Endothelial cell of umbilical vein (primary cell): ENCODE measurements at regions not wholly inside any gene's neighbourhood (a gene's known extent, or its start where the extent isn't known, plus 50 kb on each side); places are given as distances from the start of the nearest gene placed in this dataset.

Source experiments
- BruUV-seq: library from RNA; stranded (reverse); fragments of 400-500 nt; replicated peaks from 2 replicates; lab custom pipeline; 2021; lab: Mats Ljungman, UMichigan
- CTCF ChIA-PET: fragments of 300-600, 350-600 bp; sonication (Branson Sonifier 250); formaldehyde crosslinking; loops from one replicate; lab custom pipeline; 2021; ENCODE audit warnings: antibody characterized with exemption, inconsistent platforms; lab: Charles Lee
- POLR2A ChIA-PET: fragments of 300-600, 350-600 bp; sonication (Branson Sonifier 250); formaldehyde crosslinking; loops from one replicate; lab custom pipeline; 2021; ENCODE audit warnings: antibody characterized with exemption, inconsistent platforms; lab: Charles Lee
- DNase-seq: peaks from one replicate; pipeline ENCODE4 v3.0.0-alpha.2; 2011; ENCODE audit warnings: low read depth, low spot score
- FAIRE-seq: peaks from 2 replicates; lab custom pipeline; 2011; peaks lifted over from hg19 to GRCh38; lab: Jason Lieb, UNC
- H2AFZ ChIP-seq: 2 replicates; pipeline ENCODE4 v1.6.0; 2012; ENCODE audit warnings: low read depth, low read length, control low read depth, inconsistent platforms
- H3K27ac ChIP-seq: 2 replicates; pipeline ENCODE4 v1.5.1; 2011; ENCODE audit warnings: low read depth, mild to moderate bottlenecking, control low read depth, low read length, moderate library complexity; ENCODE audit not compliant: insufficient read depth
- H3K27me3 ChIP-seq, 2 experiments: 2 replicates each; pipeline versions ENCODE4 v1.6.0 to v1.6.1; 2011; ENCODE audit warnings: low read length in 2 of 2, mixed read lengths in 1 of 2; ENCODE audit not compliant: control insufficient read depth in 2 of 2, insufficient read depth in 2 of 2
- H3K36me3 ChIP-seq, 2 experiments: 2 replicates in 1 of 2; 3 replicates in 1 of 2; pipeline ENCODE4 v1.5.1; 2011; ENCODE audit warnings: low read length in 2 of 2, mild to moderate bottlenecking in 1 of 2, moderate library complexity in 1 of 2; ENCODE audit not compliant: control insufficient read depth in 2 of 2, insufficient read depth in 2 of 2; ENCODE audit errors: extremely low read depth in 1 of 2
- H3K4me1 ChIP-seq: 3 replicates; pipeline ENCODE4 v1.5.1; 2011; ENCODE audit warnings: mild to moderate bottlenecking, low read length; ENCODE audit not compliant: control insufficient read depth, insufficient read depth; ENCODE audit errors: extremely low read depth
- H3K4me2 ChIP-seq: 2 replicates; pipeline ENCODE4 v1.6.1; 2011; ENCODE audit warnings: low read length, control low read depth, mixed read lengths; ENCODE audit not compliant: insufficient read depth
- H3K4me3 ChIP-seq, 3 experiments: fragments of 200-600 bp in 1 of 3; sonication (generic), shearing (Covaris generic) in 1 of 3; replicated peaks in 1 of 3; 2 replicates each; pipeline ENCODE4 v1.5.1; 2011 to 2016; ENCODE audit warnings: control low read depth in 3 of 3, low read length in 3 of 3, mild to moderate bottlenecking in 2 of 3, inconsistent platforms in 1 of 3, low read depth in 1 of 3, moderate library complexity in 1 of 3; ENCODE audit not compliant: insufficient read depth in 1 of 3
- H3K79me2 ChIP-seq: 2 replicates; pipeline ENCODE4 v1.6.0; 2012; ENCODE audit warnings: low read length, inconsistent platforms; ENCODE audit not compliant: control insufficient read depth, insufficient read depth
- H3K9ac ChIP-seq: replicated peaks from 2 replicates; pipeline ENCODE3; 2011; ENCODE audit warnings: low read length, control low read depth; ENCODE audit not compliant: insufficient read depth; ENCODE audit errors: extremely low read depth
- H3K9me1 ChIP-seq: replicated peaks from 3 replicates; pipeline ENCODE4 v1.6.0; 2011; ENCODE audit warnings: mild to moderate bottlenecking, low read length; ENCODE audit not compliant: control insufficient read depth, insufficient read depth; ENCODE audit errors: extremely low read depth
- H3K9me3 ChIP-seq: replicated peaks from 2 replicates; pipeline ENCODE4 v1.5.1; 2012; ENCODE audit warnings: low read length, inconsistent platforms; ENCODE audit not compliant: control insufficient read depth, insufficient read depth
- H4K20me1 ChIP-seq: replicated peaks from 2 replicates; pipeline ENCODE3; 2011; ENCODE audit warnings: mild to moderate bottlenecking, low read length; ENCODE audit not compliant: control insufficient read depth, insufficient read depth; ENCODE audit errors: extremely low read depth
- CTCF ChIP-seq, 2 donors: IDR thresholded peaks; 1 replicate in 1 of 2; 2 replicates in 1 of 2; pipeline ENCODE4 v1.5.1; 2011; ENCODE audit warnings: low read length in 2 of 2, mild to moderate bottlenecking in 2 of 2, moderate library complexity in 2 of 2, control low read depth in 1 of 2, inconsistent platforms in 1 of 2, low read depth in 1 of 2; ENCODE audit not compliant: insufficient read depth in 1 of 2; ENCODE audit errors: extremely low read depth in 1 of 2
- EZH2 ChIP-seq: IDR thresholded peaks from 2 replicates; pipeline ENCODE4 v1.6.1; 2012; ENCODE audit warnings: borderline replicate concordance, low read depth, mild to moderate bottlenecking, moderate library complexity, low read length, inconsistent platforms; ENCODE audit not compliant: severe bottlenecking
- FOS ChIP-seq: IDR thresholded peaks from 2 replicates; pipeline ENCODE4 v1.6.1; 2011; ENCODE audit warnings: mild to moderate bottlenecking, low read length, moderate library complexity, borderline replicate concordance; ENCODE audit not compliant: insufficient read depth
- GATA2 ChIP-seq: IDR thresholded peaks from 2 replicates; pipeline ENCODE4 v1.7.0; 2011; ENCODE audit warnings: low read depth, mild to moderate bottlenecking, moderate library complexity, mixed read lengths, low read length; ENCODE audit not compliant: insufficient read length, insufficient read depth
- JUN ChIP-seq: IDR thresholded peaks from 2 replicates; pipeline ENCODE4 v1.6.1; 2011; ENCODE audit warnings: borderline replicate concordance, low read depth; ENCODE audit not compliant: insufficient read length, insufficient read depth
- MAX ChIP-seq: IDR thresholded peaks from 2 replicates; pipeline ENCODE4 v1.6.1; 2011; ENCODE audit not compliant: insufficient read depth, insufficient read length
- MYC ChIP-seq: IDR thresholded peaks from one replicate; pipeline ENCODE4 v1.6.1; 2011; ENCODE audit warnings: mild to moderate bottlenecking, low read depth, low read length
- POLR2A ChIP-seq: IDR thresholded peaks from 2 replicates; pipeline ENCODE4 v1.6.1; 2012; ENCODE audit warnings: low read depth, mild to moderate bottlenecking, control low read depth, low read length
- POLR2AphosphoS5 ChIP-seq: IDR thresholded peaks from 2 replicates; pipeline ENCODE4 v1.6.1; 2012; ENCODE audit warnings: low read depth, mild to moderate bottlenecking, control low read depth, low read length, moderate library complexity; ENCODE audit not compliant: insufficient read depth
- dilution Hi-C: fragments of 300-500 bp; cut with MboI; formaldehyde crosslinking; loops from one replicate; pipeline ENCODE4 v1.15.0; 2019; ENCODE audit warnings: low sequenced_read_pairs; ENCODE audit not compliant: extremely low pct_ligation_motif_present
- intact Hi-C: fragments of 100-400 bp; cut with micrococcal nuclease; formaldehyde crosslinking; loops from one replicate; pipeline ENCODE4 v1.10.0; 2022

GRCh38 chr12:111169032-111169431 is 199.9 kb downstream of the PHETA1 start:
- POLR2A ChIA-PET = no interaction called here
- Histone ChIP-seq H3K27ac (no peak overlapping the region), H3K4me2 (no peak overlapping the region), H3K9me3 (no peaks in the 10 kb centered on the region), H3K79me2 (no peaks in the 10 kb centered on the region), H3K36me3 (no peaks in the 10 kb centered on the region), H3K9ac (no peak overlapping the region), H3K27me3 (no peaks in the 10 kb centered on the region), H3K4me1 (no peaks in the 10 kb centered on the region), H2AFZ (no peak overlapping the region), H4K20me1 (no peaks in the 10 kb centered on the region), H3K4me3 (no peak overlapping the region), H3K9me1 (no peaks in the 10 kb centered on the region)
- intact Hi-C loops = no loop called here
- no peak for FAIRE-seq
- no peak for TF ChIP-seq GATA2
- TF ChIP-seq POLR2A = no peak
- no peak for TF ChIP-seq CTCF (IDR thresholded peaks at IDR 0.05; ENCODE audit: extremely low read depth in 1 of 2, insufficient read depth in 1 of 2, low read depth in 1 of 2, low read length in 2 of 2)
- no peak for TF ChIP-seq MAX
- DNase-seq = no peak
- dilution Hi-C loops = no loop called here
- CTCF ChIA-PET = no interaction called here
- no TSS peak for BruUV-seq

- H3K79me2 ChIP-seq = no peaks in the 10 kb centered on the region
- no TSS peak for BruUV-seq
- H3K9ac ChIP-seq = no peak overlapping the region
- TF ChIP-seq EZH2 = no peak
- no peak for TF ChIP-seq FOS
- TF ChIP-seq POLR2AphosphoS5 = no peak
- TF ChIP-seq POLR2A = no peak
- TF ChIP-seq CTCF (IDR thresholded peaks at IDR 0.05; ENCODE audit: extremely low read depth in 1 of 2, insufficient read depth in 1 of 2, low read depth in 1 of 2, low read length in 2 of 2) = no peak
- TF ChIP-seq GATA2 = no peak
- no peak for TF ChIP-seq MYC
- TF ChIP-seq MAX = no peak
- TF ChIP-seq JUN = no peak
- H3K4me2 ChIP-seq = no peak overlapping the region
- dilution Hi-C loops = no loop called here
- H2AFZ ChIP-seq = no peak overlapping the region
- no peaks in the 10 kb centered on the region for H3K4me1 ChIP-seq
- no peaks in the 10 kb centered on the region for H3K27me3 ChIP-seq
- intact Hi-C loops = no loop called here
- H3K36me3 ChIP-seq = no peaks in the 10 kb centered on the region
- no peaks in the 10 kb centered on the region for H3K9me1 ChIP-seq
- FAIRE-seq (no peak), DNase-seq (no peak)
- no peak overlapping the region for H3K27ac ChIP-seq
- no peak overlapping the region for H3K4me3 ChIP-seq
- ChIA-PET CTCF (no interaction called here), POLR2A (no interaction called here)
- no peaks in the 10 kb centered on the region for H3K9me3 ChIP-seq
- no peaks in the 10 kb centered on the region for H4K20me1 ChIP-seq
Observed at GRCh38 chr12:111168009-111168900, 200.6 kb downstream of the PHETA1 start.
